ENCODE measurements at regions not wholly inside any gene's neighbourhood (a gene's known extent, or its start where the extent isn't known, plus 50 kb on each side); places are given as distances from the start of the nearest gene placed in this dataset.

DNA sequence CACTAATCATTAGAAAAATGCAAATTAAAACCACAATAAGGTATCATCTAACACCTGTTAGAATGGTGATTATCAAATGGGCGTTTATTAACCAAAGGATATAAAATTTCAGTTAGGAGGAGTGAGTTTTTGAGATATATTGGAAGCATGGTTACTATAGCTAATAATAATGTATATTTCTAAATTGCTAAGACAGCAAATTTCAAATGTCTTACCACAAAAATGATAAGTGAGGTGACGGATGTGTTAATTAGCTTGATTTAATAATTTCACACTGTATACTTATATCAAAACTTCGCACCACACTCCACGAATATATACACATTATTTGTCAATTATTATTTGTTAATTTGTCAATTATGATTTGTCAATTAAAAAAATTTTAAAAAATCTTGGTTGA, 227.2 kb upstream of the DDX18 start:
- TF ChIP-seq, protein P1, sequence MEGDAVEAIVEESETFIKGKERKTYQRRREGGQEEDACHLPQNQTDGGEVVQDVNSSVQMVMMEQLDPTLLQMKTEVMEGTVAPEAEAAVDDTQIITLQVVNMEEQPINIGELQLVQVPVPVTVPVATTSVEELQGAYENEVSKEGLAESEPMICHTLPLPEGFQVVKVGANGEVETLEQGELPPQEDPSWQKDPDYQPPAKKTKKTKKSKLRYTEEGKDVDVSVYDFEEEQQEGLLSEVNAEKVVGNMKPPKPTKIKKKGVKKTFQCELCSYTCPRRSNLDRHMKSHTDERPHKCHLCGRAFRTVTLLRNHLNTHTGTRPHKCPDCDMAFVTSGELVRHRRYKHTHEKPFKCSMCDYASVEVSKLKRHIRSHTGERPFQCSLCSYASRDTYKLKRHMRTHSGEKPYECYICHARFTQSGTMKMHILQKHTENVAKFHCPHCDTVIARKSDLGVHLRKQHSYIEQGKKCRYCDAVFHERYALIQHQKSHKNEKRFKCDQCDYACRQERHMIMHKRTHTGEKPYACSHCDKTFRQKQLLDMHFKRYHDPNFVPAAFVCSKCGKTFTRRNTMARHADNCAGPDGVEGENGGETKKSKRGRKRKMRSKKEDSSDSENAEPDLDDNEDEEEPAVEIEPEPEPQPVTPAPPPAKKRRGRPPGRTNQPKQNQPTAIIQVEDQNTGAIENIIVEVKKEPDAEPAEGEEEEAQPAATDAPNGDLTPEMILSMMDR (IDR thresholded peaks at IDR 0.05; ENCODE audit: borderline replicate concordance, extremely low read depth, low read length, poor library complexity, severe bottlenecking): no peak
- TF ChIP-seq EZH2 (IDR thresholded peaks at IDR 0.05; ENCODE audit: borderline replicate concordance, low read depth, low read length, severe bottlenecking): no peak
- no peak overlapping the region for H2AFZ ChIP-seq (ENCODE audit: low read depth, low read length)
- H4K20me1 ChIP-seq (ENCODE audit: insufficient read depth, low read length): no peaks in the 10 kb centered on the region
- DNase-seq (no peak), ATAC-seq (ENCODE audit: insufficient read depth, low read depth) (no peak)
- H3K4me2 ChIP-seq (ENCODE audit: insufficient read depth, low read length): no peak overlapping the region
- no peaks in the 10 kb centered on the region for H3K36me3 ChIP-seq (ENCODE audit: insufficient read depth, low read length)
- H3K9ac ChIP-seq (ENCODE audit: low read depth, low read length): no peak overlapping the region
- no peaks in the 10 kb centered on the region for H3K4me1 ChIP-seq (ENCODE audit: insufficient read depth, low read length)
- no peaks in the 10 kb centered on the region for H3K79me2 ChIP-seq (ENCODE audit: insufficient read depth, low read length)
- no peaks in the 10 kb centered on the region for H3K27me3 ChIP-seq (ENCODE audit: insufficient read depth, low read length, poor library complexity)
- no peak overlapping the region for H3K27ac ChIP-seq (ENCODE audit: low read length)
- no peaks in the 10 kb centered on the region for H3K9me3 ChIP-seq (ENCODE audit: insufficient read depth, low read length, severe bottlenecking)
- H3K4me3 ChIP-seq (ENCODE audit: low read depth in 1 of 2, low read length in 2 of 2): no peak overlapping the region

DNA sequence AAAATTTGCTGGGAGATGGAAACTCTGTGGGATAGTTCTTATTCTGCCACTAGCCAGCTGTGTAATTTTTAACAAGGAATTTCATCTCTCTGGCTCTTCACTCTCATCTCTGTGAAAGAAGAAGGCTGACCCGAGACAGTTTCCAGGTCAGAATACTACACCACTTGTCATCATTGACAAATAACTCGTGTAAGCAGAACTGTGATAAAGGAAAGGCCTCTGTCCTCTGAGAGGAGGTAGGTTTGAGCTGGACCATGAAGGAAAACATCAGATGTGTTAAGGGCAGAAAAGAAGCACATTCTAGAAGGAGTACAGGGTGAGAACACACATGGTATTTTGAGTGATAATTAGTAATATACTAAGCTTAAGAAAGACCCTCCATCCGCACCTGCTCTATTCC, 211.4 kb upstream of the DDX18 start:
- Histone ChIP-seq H3K4me3 (ENCODE audit: low read depth in 1 of 2, low read length in 2 of 2) (no peak overlapping the region), H3K36me3 (ENCODE audit: insufficient read depth, low read length) (no peaks in the 10 kb centered on the region), H3K9ac (ENCODE audit: low read depth, low read length) (no peak overlapping the region), H3K4me1 (ENCODE audit: insufficient read depth, low read length) (no peaks in the 10 kb centered on the region), H3K4me2 (ENCODE audit: insufficient read depth, low read length) (no peak overlapping the region), H3K79me2 (ENCODE audit: insufficient read depth, low read length) (no peaks in the 10 kb centered on the region), H2AFZ (ENCODE audit: low read depth, low read length) (no peak overlapping the region), H3K9me3 (ENCODE audit: insufficient read depth, low read length, severe bottlenecking) (no peaks in the 10 kb centered on the region), H3K27me3 (ENCODE audit: insufficient read depth, low read length, poor library complexity) (no peaks in the 10 kb centered on the region), H4K20me1 (ENCODE audit: insufficient read depth, low read length) (no peaks in the 10 kb centered on the region), H3K27ac (ENCODE audit: low read length) (no peak overlapping the region)
- DNase-seq (no peak), ATAC-seq (ENCODE audit: insufficient read depth, low read depth) (no peak)
- TF ChIP-seq, protein P1 (IDR thresholded peaks at IDR 0.05; ENCODE audit: borderline replicate concordance, extremely low read depth, low read length, poor library complexity, severe bottlenecking): no peak
- no peak for TF ChIP-seq EZH2 (IDR thresholded peaks at IDR 0.05; ENCODE audit: borderline replicate concordance, low read depth, low read length, severe bottlenecking)

DNA sequence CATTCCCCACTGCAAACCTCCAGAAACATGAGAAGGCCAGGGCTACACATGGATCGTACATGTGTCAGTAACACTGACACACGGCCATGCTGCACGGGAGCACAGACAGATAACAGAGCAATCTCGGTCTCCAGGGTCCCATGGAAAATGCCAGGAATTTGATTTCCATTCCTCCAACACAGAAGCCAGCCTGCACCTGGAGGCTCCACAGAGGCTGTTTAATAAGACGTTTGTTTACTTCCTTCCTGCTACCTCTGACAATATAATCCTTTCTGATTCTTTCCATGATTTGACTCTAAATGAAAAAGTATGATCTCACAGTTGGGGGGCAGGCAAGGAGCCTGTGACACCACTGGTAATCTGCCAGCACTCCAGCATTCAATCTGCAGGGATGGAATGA, 210.9 kb upstream of the DDX18 start:
- DNase-seq (no peak), ATAC-seq (ENCODE audit: insufficient read depth, low read depth) (no peak)
- no peak overlapping the region for H3K4me2 ChIP-seq (ENCODE audit: insufficient read depth, low read length)
- no peaks in the 10 kb centered on the region for H3K4me1 ChIP-seq (ENCODE audit: insufficient read depth, low read length)
- H3K27ac ChIP-seq (ENCODE audit: low read length): no peak overlapping the region
- H3K9ac ChIP-seq (ENCODE audit: low read depth, low read length): no peak overlapping the region
- no peaks in the 10 kb centered on the region for H3K79me2 ChIP-seq (ENCODE audit: insufficient read depth, low read length)
- H3K27me3 ChIP-seq (ENCODE audit: insufficient read depth, low read length, poor library complexity): no peaks in the 10 kb centered on the region
- no peak overlapping the region for H3K4me3 ChIP-seq (ENCODE audit: low read depth in 1 of 2, low read length in 2 of 2)
- no peaks in the 10 kb centered on the region for H3K36me3 ChIP-seq (ENCODE audit: insufficient read depth, low read length)
- no peaks in the 10 kb centered on the region for H3K9me3 ChIP-seq (ENCODE audit: insufficient read depth, low read length, severe bottlenecking)
- no peaks in the 10 kb centered on the region for H4K20me1 ChIP-seq (ENCODE audit: insufficient read depth, low read length)
- H2AFZ ChIP-seq (ENCODE audit: low read depth, low read length): no peak overlapping the region
- TF ChIP-seq, protein P1 (IDR thresholded peaks at IDR 0.05; ENCODE audit: borderline replicate concordance, extremely low read depth, low read length, poor library complexity, severe bottlenecking): no peak
- TF ChIP-seq EZH2 (IDR thresholded peaks at IDR 0.05; ENCODE audit: borderline replicate concordance, low read depth, low read length, severe bottlenecking): no peak

DNA sequence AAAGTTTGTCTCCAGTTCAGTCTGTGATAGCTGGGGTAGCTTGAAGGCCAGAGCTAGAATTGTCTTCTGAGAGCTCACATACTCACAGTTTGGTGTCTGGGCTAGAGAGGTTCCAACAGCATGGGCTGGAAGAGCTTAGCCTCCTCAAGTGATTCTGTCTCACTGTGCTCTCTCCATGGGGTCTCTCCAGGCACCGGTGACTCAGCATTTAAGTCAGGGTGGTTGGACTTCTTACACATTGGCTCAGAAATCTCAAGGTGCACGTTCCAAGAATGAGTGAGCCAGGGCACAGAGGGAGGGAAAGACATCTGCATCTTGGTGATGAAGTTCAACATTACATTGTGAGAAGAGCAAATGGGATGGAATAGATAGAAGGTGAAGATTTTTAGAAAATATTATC, 207.3 kb upstream of the DDX18 start:
- no peaks in the 10 kb centered on the region for H3K79me2 ChIP-seq (ENCODE audit: insufficient read depth, low read length)
- ATAC-seq (ENCODE audit: insufficient read depth, low read depth) (no peak), DNase-seq (no peak)
- no peaks in the 10 kb centered on the region for H3K4me1 ChIP-seq (ENCODE audit: insufficient read depth, low read length)
- H3K4me2 ChIP-seq (ENCODE audit: insufficient read depth, low read length): no peak overlapping the region
- no peak overlapping the region for H3K4me3 ChIP-seq (ENCODE audit: low read depth in 1 of 2, low read length in 2 of 2)
- TF ChIP-seq EZH2 (IDR thresholded peaks at IDR 0.05; ENCODE audit: borderline replicate concordance, low read depth, low read length, severe bottlenecking): no peak
- TF ChIP-seq, protein P1 (IDR thresholded peaks at IDR 0.05; ENCODE audit: borderline replicate concordance, extremely low read depth, low read length, poor library complexity, severe bottlenecking): no peak
- no peak overlapping the region for H3K27ac ChIP-seq (ENCODE audit: low read length)
- no peaks in the 10 kb centered on the region for H3K27me3 ChIP-seq (ENCODE audit: insufficient read depth, low read length, poor library complexity)
- no peaks in the 10 kb centered on the region for H3K36me3 ChIP-seq (ENCODE audit: insufficient read depth, low read length)
- H3K9me3 ChIP-seq (ENCODE audit: insufficient read depth, low read length, severe bottlenecking): no peaks in the 10 kb centered on the region
- H4K20me1 ChIP-seq (ENCODE audit: insufficient read depth, low read length): no peaks in the 10 kb centered on the region
- H2AFZ ChIP-seq (ENCODE audit: low read depth, low read length): no peak overlapping the region
- H3K9ac ChIP-seq (ENCODE audit: low read depth, low read length): no peak overlapping the region

All from DND-41 (cell line).